Naive thymus-derived CD4-positive, alpha-beta T cell (primary cell): ENCODE measurements at regions not wholly inside any gene's neighbourhood (a gene's known extent, or its start where the extent isn't known, plus 50 kb on each side); places are given as distances from the start of the nearest gene placed in this dataset.

Experiments used
- ATAC-seq: fragments of 150-1000 bp; cut with Tn5 transposase; 2 replicates; pipeline ENCODE4 v1.10.0; 2021; ENCODE audit warnings: mild to moderate bottlenecking, moderate library complexity
- CTCF ChIA-PET: fragments of 350-600 bp; sonication (Branson Sonifier 250); formaldehyde crosslinking; loops from one replicate; lab custom pipeline; 2021; ENCODE audit warnings: antibody characterized with exemption; lab: Charles Lee
- POLR2A ChIA-PET: fragments of 350-600 bp; sonication (Branson Sonifier 250); formaldehyde crosslinking; loops from one replicate; lab custom pipeline; 2021; ENCODE audit warnings: antibody characterized with exemption, inconsistent platforms; lab: Charles Lee
- DNase-seq, 9 donors: peaks; one replicate each; pipeline versions ENCODE4 v3.0.0 to v3.0.0-alpha.2; 2020 to 2022; ENCODE audit warnings: mixed read lengths in 1 of 9
- H3K27ac ChIP-seq: one replicate; pipeline ENCODE4 v1.7.0; 2013; ENCODE audit warnings: mild to moderate bottlenecking, low read depth, low read length, moderate library complexity
- H3K27me3 ChIP-seq, 2 donors: one replicate each; pipeline ENCODE4 v1.7.0; 2013; ENCODE audit warnings: low read length in 2 of 2, mild to moderate bottlenecking in 2 of 2, moderate library complexity in 2 of 2; ENCODE audit not compliant: control insufficient read depth in 2 of 2, insufficient read depth in 2 of 2
- H3K36me3 ChIP-seq, 3 experiments: 1 replicate in 2 of 3; 2 replicates in 1 of 3; pipeline ENCODE4 v1.7.0; 2013; ENCODE audit warnings: low read length in 3 of 3, mild to moderate bottlenecking in 3 of 3, moderate library complexity in 1 of 3; ENCODE audit not compliant: insufficient read depth in 3 of 3, control insufficient read depth in 2 of 3
- H3K4me1 ChIP-seq, 2 donors: one replicate each; pipeline ENCODE4 v1.7.0; 2013; ENCODE audit warnings: low read length in 2 of 2, mild to moderate bottlenecking in 2 of 2, moderate library complexity in 1 of 2; ENCODE audit not compliant: control insufficient read depth in 2 of 2, insufficient read depth in 2 of 2
- H3K4me3 ChIP-seq: 2 replicates; pipeline ENCODE4 v1.7.0; 2013; ENCODE audit warnings: mild to moderate bottlenecking, low read length
- H3K9me3 ChIP-seq, 3 experiments: 1 replicate in 2 of 3; 2 replicates in 1 of 3; pipeline ENCODE4 v1.7.0; 2013; ENCODE audit warnings: low read length in 3 of 3; ENCODE audit not compliant: control insufficient read depth in 2 of 3
- H3K27ac Mint-ChIP-seq, 9 donors: one replicate each; pipeline ENCODE4 v1.8.0; 2020 to 2022; ENCODE audit warnings: mixed read lengths in 9 of 9, mild to moderate bottlenecking in 8 of 9, moderate library complexity in 5 of 9, inconsistent platforms in 2 of 9
- H3K27me3 Mint-ChIP-seq, 5 donors: one replicate each; pipeline ENCODE4 v1.8.0; 2021 to 2022; ENCODE audit warnings: mixed read lengths in 5 of 5, mild to moderate bottlenecking in 1 of 5
- H3K36me3 Mint-ChIP-seq, 5 donors: one replicate each; pipeline ENCODE4 v1.8.0; 2020 to 2022; ENCODE audit warnings: mixed read lengths in 5 of 5, mild to moderate bottlenecking in 3 of 5, inconsistent platforms in 1 of 5
- H3K4me1 Mint-ChIP-seq, 7 donors: one replicate each; pipeline ENCODE4 v1.8.0; 2020 to 2022; ENCODE audit warnings: mixed read lengths in 7 of 7, mild to moderate bottlenecking in 3 of 7, inconsistent platforms in 1 of 7
- H3K4me3 Mint-ChIP-seq, 10 donors: one replicate each; pipeline ENCODE4 v1.8.0; 2020 to 2022; ENCODE audit warnings: mild to moderate bottlenecking in 10 of 10, mixed read lengths in 10 of 10, moderate library complexity in 6 of 10, inconsistent platforms in 2 of 10
- H3K9me3 Mint-ChIP-seq, 11 donors: one replicate each; pipeline ENCODE4 v1.8.0; 2020 to 2022; ENCODE audit warnings: mixed read lengths in 11 of 11, mild to moderate bottlenecking in 4 of 11, inconsistent platforms in 1 of 11, moderate library complexity in 1 of 11
- intact Hi-C, 2 donors: fragments of 100-400 bp; cut with micrococcal nuclease; formaldehyde crosslinking; loops; one replicate each; pipeline ENCODE4 v1.15.1; 2023

DNA sequence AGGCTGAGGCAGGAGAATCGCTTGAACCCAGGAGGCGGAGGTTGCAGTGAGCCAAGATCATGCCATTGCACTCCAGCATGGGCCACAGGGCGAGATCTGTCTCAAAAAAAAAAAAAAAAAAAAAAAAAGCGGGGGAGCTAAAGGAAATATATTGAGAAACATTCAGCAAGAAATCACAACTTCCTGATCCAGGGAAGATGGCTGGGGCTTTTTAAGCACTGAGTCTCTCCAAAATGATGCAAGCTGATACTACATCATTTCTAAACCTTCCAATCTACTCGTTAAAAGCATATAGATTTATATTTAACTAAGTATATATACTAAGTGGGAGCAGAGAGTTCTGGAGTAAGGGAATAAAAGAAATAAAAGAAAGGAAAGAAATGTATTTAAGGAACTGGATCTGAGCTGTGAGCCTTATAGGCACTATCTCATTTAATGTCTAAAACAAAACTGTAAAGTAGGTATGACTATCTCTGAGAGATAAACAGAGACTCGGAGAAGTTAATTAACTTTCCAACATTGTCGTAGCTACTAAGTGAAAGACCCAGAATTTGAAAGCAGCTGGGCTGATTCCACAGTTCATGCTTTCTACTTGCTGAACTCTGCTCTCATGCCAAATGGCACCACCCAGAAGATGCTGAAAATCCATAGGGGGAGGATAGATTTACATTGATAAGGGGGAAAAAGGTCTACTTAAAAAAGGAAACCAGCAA is 215.0 kb upstream of the MARCKS start:
- H3K27me3 Mint-ChIP-seq = peaks cover 0 to 19% (median 8%) of the 10 kb centered on the region in 5 donors
- Histone ChIP-seq H3K4me1 (no peaks in the 10 kb centered on the region), H3K36me3 (no peaks in the 10 kb centered on the region), H3K9me3 (no peaks in the 10 kb centered on the region), H3K27me3 (no peaks in the 10 kb centered on the region), H3K27ac (no peak overlapping the region), H3K4me3 (no peak overlapping the region)
- DNase-seq (no peak), ATAC-seq (no peak)
- peaks cover 0 to 1% (median 0%) of the 10 kb centered on the region in 11 donors for H3K9me3 Mint-ChIP-seq
- no peak overlapping the region for H3K4me3 Mint-ChIP-seq
- POLR2A ChIA-PET = no interaction called here
- H3K4me1 Mint-ChIP-seq = no peaks in the 10 kb centered on the region
- no peak overlapping the region for H3K27ac Mint-ChIP-seq
- intact Hi-C loops = no loop called here
- CTCF ChIA-PET = no interaction called here
- no peaks in the 10 kb centered on the region for H3K36me3 Mint-ChIP-seq

GRCh38 chr6:113642714-113643406 is 214.3 kb upstream of the MARCKS start:
- Mint-ChIP-seq H3K4me1 (no peaks in the 10 kb centered on the region), H3K4me3 (no peak overlapping the region), H3K9me3 (peaks cover 0 to 1% (median 0%) of the 10 kb centered on the region in 11 donors), H3K27me3 (peaks cover 0 to 19% (median 6%) of the 10 kb centered on the region in 5 donors), H3K36me3 (no peaks in the 10 kb centered on the region), H3K27ac (peak overlapping the region in 1 of 9 donors; percentile 22)
- no peak for ATAC-seq
- Histone ChIP-seq H3K4me1 (no peaks in the 10 kb centered on the region), H3K27ac (no peak overlapping the region), H3K27me3 (no peaks in the 10 kb centered on the region), H3K9me3 (no peaks in the 10 kb centered on the region), H3K36me3 (no peaks in the 10 kb centered on the region), H3K4me3 (no peak overlapping the region)
- intact Hi-C loops = no loop called here
- CTCF ChIA-PET = no interaction called here
- DNase-seq = no peak
- POLR2A ChIA-PET = no interaction called here

DNA sequence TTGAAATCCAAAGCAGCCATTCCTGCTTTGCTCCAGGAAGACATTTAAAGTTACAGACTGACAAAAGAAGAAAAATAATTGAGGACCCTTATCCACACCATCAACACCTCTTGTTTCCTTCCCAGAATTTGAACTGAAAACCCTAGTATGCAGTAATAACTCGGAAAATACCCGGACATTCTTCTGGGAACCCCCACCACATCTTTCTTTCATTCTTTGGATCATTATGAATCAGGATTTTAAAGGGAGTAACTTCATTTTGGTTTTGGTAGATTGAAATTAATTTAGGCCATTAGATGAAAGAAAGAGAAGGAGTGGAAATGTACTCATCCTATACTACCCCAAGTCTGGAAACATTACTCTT is 213.8 kb upstream of the MARCKS start:
- H3K4me3 Mint-ChIP-seq = no peak overlapping the region
- CTCF ChIA-PET = no interaction called here
- Histone ChIP-seq H3K36me3 (no peaks in the 10 kb centered on the region), H3K4me3 (no peak overlapping the region), H3K4me1 (no peaks in the 10 kb centered on the region), H3K9me3 (no peaks in the 10 kb centered on the region), H3K27me3 (no peaks in the 10 kb centered on the region), H3K27ac (no peak overlapping the region)
- no peak overlapping the region for H3K27ac Mint-ChIP-seq
- H3K27me3 Mint-ChIP-seq = peaks cover 0 to 15% (median 3%) of the 10 kb centered on the region in 5 donors
- H3K4me1 Mint-ChIP-seq = no peaks in the 10 kb centered on the region
- H3K9me3 Mint-ChIP-seq = peaks cover 0 to 1% (median 0%) of the 10 kb centered on the region in 11 donors
- no peaks in the 10 kb centered on the region for H3K36me3 Mint-ChIP-seq
- DNase-seq (no peak), ATAC-seq (no peak)
- intact Hi-C loops = no loop called here
- POLR2A ChIA-PET = no interaction called here

DNA sequence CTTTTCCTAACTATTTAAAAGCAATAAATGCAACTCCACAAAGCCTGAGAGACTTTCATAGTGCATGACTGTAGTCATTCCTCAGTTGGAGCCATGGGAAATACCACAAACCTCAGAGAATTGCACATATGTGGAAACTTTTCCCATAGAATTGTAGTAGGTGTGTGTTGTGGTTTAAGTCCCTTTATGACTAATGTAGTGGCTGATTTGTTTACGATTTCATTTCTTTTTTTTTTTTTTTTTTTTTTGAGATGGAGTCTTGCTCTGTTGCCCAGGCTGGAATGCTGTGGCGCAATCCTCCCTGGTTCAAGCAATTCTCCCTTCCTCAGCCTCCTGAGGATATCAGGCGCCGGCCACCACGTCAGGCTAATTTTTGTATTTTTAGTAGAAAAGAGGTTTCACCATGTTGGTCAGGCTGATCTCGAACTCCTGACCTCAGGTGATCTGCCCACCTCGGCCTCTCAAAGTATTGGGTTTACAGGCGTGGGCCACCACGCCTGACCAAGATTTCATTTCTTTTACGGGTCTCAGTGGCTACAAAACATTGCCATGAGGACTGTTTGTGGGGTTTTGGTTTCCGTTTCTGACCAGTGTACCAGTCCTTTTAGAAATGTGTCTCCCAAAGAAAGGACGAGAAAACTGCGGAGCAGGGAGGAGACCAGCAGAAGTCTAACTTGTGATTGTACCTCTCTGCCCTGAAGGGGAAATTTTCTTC is 212.1 kb upstream of the MARCKS start:
- ChIA-PET CTCF (no interaction called here), POLR2A (no interaction called here)
- Histone ChIP-seq H3K4me1 (no peaks in the 10 kb centered on the region), H3K9me3 (no peaks in the 10 kb centered on the region), H3K36me3 (no peaks in the 10 kb centered on the region), H3K27me3 (no peaks in the 10 kb centered on the region), H3K27ac (no peak overlapping the region), H3K4me3 (no peak overlapping the region)
- Mint-ChIP-seq H3K27ac (no peak overlapping the region), H3K4me1 (no peaks in the 10 kb centered on the region), H3K9me3 (peaks cover 0 to 1% (median 0%) of the 10 kb centered on the region in 11 donors), H3K27me3 (peaks cover 0 to 11% (median 3%) of the 10 kb centered on the region in 5 donors), H3K4me3 (no peak overlapping the region), H3K36me3 (no peaks in the 10 kb centered on the region)
- intact Hi-C loops = no loop called here
- DNase-seq (no peak), ATAC-seq (no peak)

DNA sequence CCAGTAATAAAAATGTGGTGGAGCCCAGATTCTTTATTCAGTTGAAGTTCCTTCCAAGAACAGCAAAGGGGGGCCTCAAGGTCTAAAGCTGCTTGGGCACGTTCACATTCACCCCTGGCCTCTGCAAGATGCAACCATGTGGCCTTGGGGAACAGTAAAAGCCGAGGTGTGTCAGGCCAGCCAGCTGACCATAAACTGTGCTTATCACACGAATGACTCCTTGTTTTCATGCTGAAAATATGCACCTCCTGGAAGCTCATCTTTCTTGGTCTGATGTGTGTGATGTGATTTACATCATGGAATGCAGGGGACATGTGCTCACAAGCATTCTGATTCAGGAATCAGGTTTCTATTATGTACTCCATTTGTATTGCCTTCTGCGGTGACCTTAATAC is 211.6 kb upstream of the MARCKS start:
- ChIA-PET POLR2A (no interaction called here), CTCF (interaction anchor here (0.7 kb wide), 1 partner anchor 83 kb away, joined by 3 read pairs; no protein-coding TSS in a partner anchor)
- DNase-seq (no peak), ATAC-seq (no peak)
- H3K27ac ChIP-seq = no peak overlapping the region
- H3K4me3 Mint-ChIP-seq = no peak overlapping the region
- intact Hi-C loops = no loop called here
- H3K36me3 ChIP-seq = no peaks in the 10 kb centered on the region
- H3K36me3 Mint-ChIP-seq = no peaks in the 10 kb centered on the region
- H3K4me1 ChIP-seq = no peaks in the 10 kb centered on the region
- H3K9me3 Mint-ChIP-seq = no peaks in the 10 kb centered on the region
- peaks cover 0 to 7% (median 3%) of the 10 kb centered on the region in 5 donors for H3K27me3 Mint-ChIP-seq
- no peaks in the 10 kb centered on the region for H3K4me1 Mint-ChIP-seq
- H3K27me3 ChIP-seq = no peaks in the 10 kb centered on the region
- H3K4me3 ChIP-seq = no peak overlapping the region
- no peak overlapping the region for H3K27ac Mint-ChIP-seq
- no peaks in the 10 kb centered on the region for H3K9me3 ChIP-seq

- intact Hi-C loops = no loop called here
- H3K4me1 Mint-ChIP-seq = no peaks in the 10 kb centered on the region
- H3K36me3 Mint-ChIP-seq = no peaks in the 10 kb centered on the region
- ChIA-PET POLR2A (no interaction called here), CTCF (interaction anchor here (0.7 kb wide), 1 partner anchor 83 kb away, joined by 3 read pairs; no protein-coding TSS in a partner anchor)
- Histone ChIP-seq H3K4me1 (no peaks in the 10 kb centered on the region), H3K36me3 (no peaks in the 10 kb centered on the region), H3K27ac (no peak overlapping the region), H3K9me3 (no peaks in the 10 kb centered on the region), H3K27me3 (no peaks in the 10 kb centered on the region), H3K4me3 (no peak overlapping the region)
- H3K4me3 Mint-ChIP-seq = no peak overlapping the region
- no peak overlapping the region for H3K27ac Mint-ChIP-seq
- H3K9me3 Mint-ChIP-seq = no peaks in the 10 kb centered on the region
- DNase-seq (no peak), ATAC-seq (no peak)
- peaks cover 0 to 11% (median 3%) of the 10 kb centered on the region in 5 donors for H3K27me3 Mint-ChIP-seq
Measured at GRCh38 chr6:113645986-113646385, 211.2 kb upstream of the MARCKS start.
